K562 (cell line): ENCODE measurements at regions not wholly inside any gene's neighbourhood (a gene's known extent, or its start where the extent isn't known, plus 50 kb on each side); places are given as distances from the start of the nearest gene placed in this dataset.
"Not testable (repeated sequence)": the region's sequence is repeated elsewhere in the genome, so short reads cannot be mapped to it uniquely, and the experiment has no call there.

Source experiments
- ARHGAP35 ChIP-seq: fragments of 450-650 bp; IDR thresholded peaks from 2 replicates; pipeline ENCODE4 v1.6.1; 2018; ENCODE audit not compliant: partially characterized antibody
- ARNT ChIP-seq, 2 experiments: fragments of 450-650 bp; IDR thresholded peaks; 2 replicates each; pipeline ENCODE4 v1.6.1; 2016; ENCODE audit warnings: mild to moderate bottlenecking in 1 of 2
- GTF2E2 ChIP-seq: fragments of 200-800 bp; sonication (Bioruptor generic); IDR thresholded peaks from 2 replicates; pipeline ENCODE4 v1.6.1; 2016; ENCODE audit warnings: missing genetic modification characterization, missing compliant biosample characterization
- RAD21 ChIP-seq, 2 experiments: fragments of 250-450 bp in 1 of 2; fragments of 450-650 bp in 1 of 2; sonication (Bioruptor Pico) in 1 of 2; formaldehyde crosslinking in 1 of 2; IDR thresholded peaks in 1 of 2; conservative IDR thresholded peaks in 1 of 2; 2 replicates each; pipeline versions ENCODE4 v1.4.0 to v1.8.0; 2020 to 2022; ENCODE audit warnings: mild to moderate bottlenecking in 2 of 2, moderate library complexity in 1 of 2
- SMAD4 ChIP-seq: fragments of 250-450 bp; sonication (Bioruptor Pico); conservative IDR thresholded peaks from 2 replicates; pipeline ENCODE4 v1.8.0; 2021; ENCODE audit warnings: inconsistent platforms, mild to moderate bottlenecking, moderate library complexity
- TF ChIP-seq, protein P1 (sequence below): sonication (generic); formaldehyde crosslinking; IDR thresholded peaks from 2 replicates; pipeline ENCODE4 v1.9.0; 2022; ENCODE audit warnings: mild to moderate bottlenecking, missing genetic modification reagents
- TF ChIP-seq, protein P2 (sequence below), 3 experiments: IDR thresholded peaks in 2 of 3; conservative IDR thresholded peaks in 1 of 3; 2 replicates each; pipeline ENCODE4 v1.5.1; 2011 to 2012; ENCODE audit warnings: low read length in 3 of 3, mild to moderate bottlenecking in 3 of 3, control low read depth in 2 of 3, improper control_type of control experiment in 1 of 3, inconsistent platforms in 1 of 3, low read depth in 1 of 3, mixed read lengths in 1 of 3, moderate library complexity in 1 of 3; ENCODE audit not compliant: insufficient read depth in 2 of 3
- TF ChIP-seq, protein P3 (sequence below), 2 experiments: fragments of 450-650 bp in 1 of 2; sonication (generic) in 1 of 2; formaldehyde crosslinking in 1 of 2; IDR thresholded peaks in 1 of 2; conservative IDR thresholded peaks in 1 of 2; 2 replicates each; pipeline versions ENCODE4 v1.6.1 to v1.8.1; 2016 to 2023; ENCODE audit warnings: mild to moderate bottlenecking in 2 of 2, moderate library complexity in 2 of 2, inconsistent platforms in 1 of 2, missing genetic modification reagents in 1 of 2

DNA sequence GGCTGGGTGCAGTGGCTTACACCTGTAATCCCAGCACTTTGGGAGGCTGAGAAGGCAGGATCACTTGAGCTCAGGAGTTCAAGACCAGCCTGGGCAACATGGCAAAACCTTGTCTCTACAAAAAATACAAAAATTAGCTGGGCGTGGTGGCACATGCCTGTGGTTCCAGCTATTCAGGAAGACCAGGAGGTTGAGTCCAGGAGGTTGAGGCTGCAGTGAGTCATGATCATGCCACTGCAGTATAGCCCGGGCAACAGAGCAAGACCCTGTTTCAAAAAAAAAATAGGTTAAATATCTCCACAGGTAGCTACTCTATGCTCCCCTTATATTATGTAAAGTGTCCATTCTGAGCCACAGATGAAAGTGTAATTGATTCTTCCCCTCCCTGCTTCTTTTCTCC is 89.3 kb upstream of the MYO3A start:
- TF ChIP-seq, protein P1, sequence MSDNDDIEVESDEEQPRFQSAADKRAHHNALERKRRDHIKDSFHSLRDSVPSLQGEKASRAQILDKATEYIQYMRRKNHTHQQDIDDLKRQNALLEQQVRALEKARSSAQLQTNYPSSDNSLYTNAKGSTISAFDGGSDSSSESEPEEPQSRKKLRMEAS (CRISPR knock-in tag), result not testable (repeated sequence)
- TF ChIP-seq GTF2E2; SMAD4 (CRISPR knock-in tag); ARNT (IDR thresholded peaks at IDR 0.05); ARHGAP35; RAD21 (CRISPR knock-in tag; conservative IDR thresholded peaks at IDR 0.05 in 1 of 2, IDR thresholded peaks at IDR 0.05 in 1 of 2): not testable (repeated sequence)
- TF ChIP-seq, protein P2, sequence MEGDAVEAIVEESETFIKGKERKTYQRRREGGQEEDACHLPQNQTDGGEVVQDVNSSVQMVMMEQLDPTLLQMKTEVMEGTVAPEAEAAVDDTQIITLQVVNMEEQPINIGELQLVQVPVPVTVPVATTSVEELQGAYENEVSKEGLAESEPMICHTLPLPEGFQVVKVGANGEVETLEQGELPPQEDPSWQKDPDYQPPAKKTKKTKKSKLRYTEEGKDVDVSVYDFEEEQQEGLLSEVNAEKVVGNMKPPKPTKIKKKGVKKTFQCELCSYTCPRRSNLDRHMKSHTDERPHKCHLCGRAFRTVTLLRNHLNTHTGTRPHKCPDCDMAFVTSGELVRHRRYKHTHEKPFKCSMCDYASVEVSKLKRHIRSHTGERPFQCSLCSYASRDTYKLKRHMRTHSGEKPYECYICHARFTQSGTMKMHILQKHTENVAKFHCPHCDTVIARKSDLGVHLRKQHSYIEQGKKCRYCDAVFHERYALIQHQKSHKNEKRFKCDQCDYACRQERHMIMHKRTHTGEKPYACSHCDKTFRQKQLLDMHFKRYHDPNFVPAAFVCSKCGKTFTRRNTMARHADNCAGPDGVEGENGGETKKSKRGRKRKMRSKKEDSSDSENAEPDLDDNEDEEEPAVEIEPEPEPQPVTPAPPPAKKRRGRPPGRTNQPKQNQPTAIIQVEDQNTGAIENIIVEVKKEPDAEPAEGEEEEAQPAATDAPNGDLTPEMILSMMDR (IDR thresholded peaks at IDR 0.05 in 2 of 3, conservative IDR thresholded peaks at IDR 0.05 in 1 of 3; ENCODE audit: insufficient read depth in 2 of 3, low read depth in 1 of 3, low read length in 3 of 3), result not testable (repeated sequence)
- TF ChIP-seq, protein P3, sequence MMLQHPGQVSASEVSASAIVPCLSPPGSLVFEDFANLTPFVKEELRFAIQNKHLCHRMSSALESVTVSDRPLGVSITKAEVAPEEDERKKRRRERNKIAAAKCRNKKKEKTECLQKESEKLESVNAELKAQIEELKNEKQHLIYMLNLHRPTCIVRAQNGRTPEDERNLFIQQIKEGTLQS (IDR thresholded peaks at IDR 0.05), result not testable (repeated sequence)
- TF ChIP-seq, protein P3 (CRISPR knock-in tag; conservative IDR thresholded peaks at IDR 0.05), result not testable (repeated sequence)
